AG04449 (cell line): ENCODE measurements at regions not wholly inside any gene's neighbourhood (a gene's known extent, or its start where the extent isn't known, plus 50 kb on each side); places are given as distances from the start of the nearest gene placed in this dataset.

Experiments
- CTCF ChIA-PET: fragments of 350-600 bp; formaldehyde crosslinking; extraction: SDS; loops from one replicate; lab custom pipeline; 2021; ENCODE audit warnings: antibody characterized with exemption; lab: Yijun Ruan, JAX
- POLR2A ChIA-PET: fragments of 400-600, 350-600 bp; formaldehyde crosslinking; extraction: SDS; loops from one replicate; lab custom pipeline; 2020; ENCODE audit warnings: antibody characterized with exemption, inconsistent platforms; lab: Yijun Ruan, JAX
- DNase-seq: peaks from one replicate; pipeline ENCODE4 v3.0.0-alpha.2; 2010; ENCODE audit warnings: low read depth, low spot score
- H3K4me3 ChIP-seq: 2 replicates; pipeline ENCODE4 v1.5.1; 2011; ENCODE audit warnings: low read depth, mild to moderate bottlenecking, control low read depth, low read length
- TF ChIP-seq, protein P1 (sequence below): IDR thresholded peaks from one replicate; pipeline ENCODE4 v1.5.1; 2011; ENCODE audit warnings: mild to moderate bottlenecking, moderate library complexity, low read length, control low read depth, inconsistent platforms; ENCODE audit not compliant: insufficient read depth; ENCODE audit errors: missing control alignments

GRCh38 chr4:96097040-96097607 is 257.2 kb downstream of the PDHA2 start:
- TF ChIP-seq, protein P1, sequence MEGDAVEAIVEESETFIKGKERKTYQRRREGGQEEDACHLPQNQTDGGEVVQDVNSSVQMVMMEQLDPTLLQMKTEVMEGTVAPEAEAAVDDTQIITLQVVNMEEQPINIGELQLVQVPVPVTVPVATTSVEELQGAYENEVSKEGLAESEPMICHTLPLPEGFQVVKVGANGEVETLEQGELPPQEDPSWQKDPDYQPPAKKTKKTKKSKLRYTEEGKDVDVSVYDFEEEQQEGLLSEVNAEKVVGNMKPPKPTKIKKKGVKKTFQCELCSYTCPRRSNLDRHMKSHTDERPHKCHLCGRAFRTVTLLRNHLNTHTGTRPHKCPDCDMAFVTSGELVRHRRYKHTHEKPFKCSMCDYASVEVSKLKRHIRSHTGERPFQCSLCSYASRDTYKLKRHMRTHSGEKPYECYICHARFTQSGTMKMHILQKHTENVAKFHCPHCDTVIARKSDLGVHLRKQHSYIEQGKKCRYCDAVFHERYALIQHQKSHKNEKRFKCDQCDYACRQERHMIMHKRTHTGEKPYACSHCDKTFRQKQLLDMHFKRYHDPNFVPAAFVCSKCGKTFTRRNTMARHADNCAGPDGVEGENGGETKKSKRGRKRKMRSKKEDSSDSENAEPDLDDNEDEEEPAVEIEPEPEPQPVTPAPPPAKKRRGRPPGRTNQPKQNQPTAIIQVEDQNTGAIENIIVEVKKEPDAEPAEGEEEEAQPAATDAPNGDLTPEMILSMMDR, result no peak
- DNase-seq, result no peak
- CTCF ChIA-PET, result no interaction called here
- H3K4me3 ChIP-seq, result no peak overlapping the region
- POLR2A ChIA-PET, result no interaction called here

DNA sequence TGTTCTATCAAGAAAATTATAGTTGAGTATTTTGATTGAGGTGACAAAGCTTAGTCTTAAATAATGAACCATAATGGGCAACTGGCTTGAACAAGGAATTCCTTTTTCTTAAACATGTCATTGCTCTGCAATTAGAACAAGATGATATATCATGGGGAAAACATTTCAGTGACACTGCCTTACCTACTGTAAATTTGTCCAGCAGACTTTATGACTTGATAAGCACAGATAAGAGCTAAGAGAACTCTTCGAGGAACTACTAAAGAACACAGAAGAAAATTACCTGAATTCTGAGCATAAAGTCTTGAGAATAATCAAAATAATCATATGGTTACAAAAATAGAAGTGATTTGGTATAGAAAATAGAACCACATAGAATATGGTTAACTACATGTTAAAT is 257.8 kb downstream of the PDHA2 start:
- POLR2A ChIA-PET, result no interaction called here

GRCh38 chr4:96099031-96099430 is 259.1 kb downstream of the PDHA2 start:
- ChIA-PET CTCF (no interaction called here), POLR2A (no interaction called here)
- TF ChIP-seq, protein P1, result no peak

More for the DNA sequence above, 257.8 kb downstream of the PDHA2 start:
- no peak for DNase-seq
- CTCF ChIA-PET, result no interaction called here
- TF ChIP-seq, protein P1, result no peak
- H3K4me3 ChIP-seq, result no peak overlapping the region

DNA sequence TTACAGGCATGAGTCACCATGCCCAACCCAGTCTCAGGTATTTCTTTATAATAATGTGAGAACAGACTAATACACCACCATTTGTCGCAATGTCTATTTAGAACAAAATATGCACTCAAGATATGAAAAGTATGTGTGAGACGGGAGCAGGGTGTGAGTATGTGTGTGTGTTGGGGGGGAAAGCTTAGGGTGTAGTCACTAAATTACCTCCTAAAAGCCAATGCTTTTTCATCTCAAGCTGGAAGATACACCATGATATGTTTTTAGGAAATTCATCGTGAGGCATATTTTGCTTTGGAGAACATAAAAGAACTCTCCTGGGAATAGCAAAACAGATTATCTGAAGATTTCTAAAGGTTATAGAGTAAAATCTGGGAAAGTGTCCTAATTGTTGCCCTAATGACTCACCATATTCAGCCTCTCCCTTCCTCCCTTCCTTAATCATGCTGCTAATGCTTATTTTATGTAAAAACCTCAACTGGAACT is 262.7 kb downstream of the PDHA2 start:
- TF ChIP-seq, protein P1, result no peak
- ChIA-PET CTCF (no interaction called here), POLR2A (no interaction called here)
- DNase-seq, result no peak
- H3K4me3 ChIP-seq, result no peak overlapping the region

More at GRCh38 chr4:96099031-96099430, 259.1 kb downstream of the PDHA2 start:
- no peak for DNase-seq
- no peak overlapping the region for H3K4me3 ChIP-seq

GRCh38 chr4:96103086-96103485 is 263.2 kb downstream of the PDHA2 start:
- ChIA-PET CTCF (no interaction called here), POLR2A (no interaction called here)
- no peak overlapping the region for H3K4me3 ChIP-seq
- TF ChIP-seq, protein P1, result no peak
- DNase-seq, result no peak

DNA sequence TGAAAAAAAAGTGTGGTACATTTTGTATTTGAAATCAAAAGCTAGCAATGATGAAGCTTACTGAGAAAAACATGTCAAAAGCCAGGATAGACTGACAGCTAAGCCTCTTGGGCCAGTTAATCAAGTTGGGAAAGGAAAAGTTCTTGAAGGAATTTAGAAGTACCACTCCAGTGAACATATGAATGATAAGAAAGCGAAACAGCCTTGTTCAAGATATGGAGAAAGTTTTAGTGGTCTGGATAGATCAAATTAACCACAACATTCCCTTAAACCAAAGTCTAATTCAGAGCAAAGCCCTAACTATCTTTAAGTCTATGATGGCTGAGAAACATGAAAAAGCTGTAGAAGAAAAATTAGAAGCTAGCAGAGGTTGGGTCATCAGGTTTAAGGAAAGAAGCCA is 268.3 kb downstream of the PDHA2 start:
- POLR2A ChIA-PET, result no interaction called here
- TF ChIP-seq, protein P1, result no peak
- DNase-seq, result no peak
- CTCF ChIA-PET, result no interaction called here
- H3K4me3 ChIP-seq, result no peak overlapping the region
